H9 (cell line): ENCODE measurements at regions not wholly inside any gene's neighbourhood (a gene's known extent, or its start where the extent isn't known, plus 50 kb on each side); places are given as distances from the start of the nearest gene placed in this dataset.

Experiments used
- DNase-seq: peaks from one replicate; pipeline ENCODE4 v3.0.0-alpha.2; 2017
- H2AFZ ChIP-seq: one replicate; pipeline ENCODE4 v1.6.1; 2013; ENCODE audit warnings: mild to moderate bottlenecking, low read length, control low read depth, moderate library complexity
- H2AK5ac ChIP-seq: 2 replicates; pipeline ENCODE4 v1.6.1; 2013; ENCODE audit warnings: low read length, control low read depth, mixed read lengths; ENCODE audit not compliant: insufficient read length
- H2BK120ac ChIP-seq: one replicate; pipeline ENCODE4 v1.6.1; 2013; ENCODE audit warnings: low read depth, mild to moderate bottlenecking, low read length, control low read depth, inconsistent platforms; ENCODE audit not compliant: poor library complexity, severe bottlenecking
- H2BK12ac ChIP-seq: 2 replicates; pipeline ENCODE4 v1.6.1; 2013; ENCODE audit warnings: low read length, control low read depth, mixed read lengths, low read depth; ENCODE audit not compliant: insufficient read length
- H2BK15ac ChIP-seq: 2 replicates; pipeline ENCODE4 v1.6.1; 2013; ENCODE audit warnings: low read depth, low read length, control low read depth
- H2BK20ac ChIP-seq: one replicate; pipeline ENCODE4 v1.6.1; 2013; ENCODE audit warnings: low read depth, mild to moderate bottlenecking, low read length, control low read depth, inconsistent platforms; ENCODE audit not compliant: poor library complexity, severe bottlenecking
- H2BK5ac ChIP-seq: 2 replicates; pipeline ENCODE4 v1.6.1; 2013; ENCODE audit warnings: low read length, control low read depth, mixed read lengths; ENCODE audit not compliant: insufficient read length
- H3K14ac ChIP-seq: 2 replicates; pipeline ENCODE4 v1.6.1; 2013; ENCODE audit warnings: low read length, control low read depth; ENCODE audit not compliant: insufficient read depth
- H3K18ac ChIP-seq: 2 replicates; pipeline ENCODE4 v1.6.1; 2013; ENCODE audit warnings: low read depth, mild to moderate bottlenecking, mixed read lengths, low read length, control low read depth; ENCODE audit not compliant: insufficient read length
- H3K23ac ChIP-seq: 2 replicates; pipeline ENCODE4 v1.6.1; 2013; ENCODE audit warnings: low read length, control low read depth, mixed read lengths, low read depth; ENCODE audit not compliant: insufficient read length
- H3K23me2 ChIP-seq: 2 replicates; pipeline ENCODE4 v1.6.1; 2013; ENCODE audit warnings: low read depth, mild to moderate bottlenecking, mixed read lengths, low read length, control low read depth; ENCODE audit not compliant: insufficient read length, poor library complexity, severe bottlenecking
- H3K27ac ChIP-seq: 2 replicates; pipeline ENCODE4 v1.5.1; 2013; ENCODE audit warnings: low read length, control low read depth, mixed read lengths, low read depth; ENCODE audit not compliant: insufficient read length
- H3K27me3 ChIP-seq: 2 replicates; pipeline ENCODE4 v1.6.1; 2013; ENCODE audit warnings: low read length, control low read depth, inconsistent platforms; ENCODE audit not compliant: insufficient read depth
- H3K4ac ChIP-seq: 2 replicates; pipeline ENCODE4 v1.6.1; 2013; ENCODE audit warnings: low read depth, mild to moderate bottlenecking, control low read depth, inconsistent platforms, low read length, moderate library complexity
- H3K4me1 ChIP-seq: 2 replicates; pipeline ENCODE4 v1.6.1; 2013; ENCODE audit warnings: low read length, control low read depth, inconsistent platforms; ENCODE audit not compliant: insufficient read depth
- H3K4me2 ChIP-seq: 2 replicates; pipeline ENCODE4 v1.6.1; 2013; ENCODE audit warnings: low read length, control low read depth, mixed read lengths; ENCODE audit not compliant: insufficient read length, insufficient read depth
- H3K56ac ChIP-seq: 2 replicates; pipeline ENCODE4 v1.6.1; 2013; ENCODE audit warnings: low read depth, mild to moderate bottlenecking, mixed read lengths, low read length, control low read depth; ENCODE audit not compliant: insufficient read length
- H3K79me1 ChIP-seq: 2 replicates; pipeline ENCODE4 v1.6.1; 2013; ENCODE audit warnings: low read depth, mild to moderate bottlenecking, moderate library complexity, low read length, control low read depth, inconsistent platforms; ENCODE audit not compliant: insufficient read depth, poor library complexity, severe bottlenecking
- H3K79me2 ChIP-seq: 2 replicates; pipeline ENCODE4 v1.6.1; 2013; ENCODE audit warnings: low read length, control low read depth, inconsistent platforms; ENCODE audit not compliant: insufficient read depth
- H3K9ac ChIP-seq: 2 replicates; pipeline ENCODE4 v1.6.1; 2013; ENCODE audit warnings: low read length, control low read depth, mixed read lengths; ENCODE audit not compliant: insufficient read length; ENCODE audit errors: extremely low read depth
- H3K9me3 ChIP-seq: one replicate; pipeline ENCODE4 v1.6.1; 2013; ENCODE audit warnings: low read depth, low read length, inconsistent platforms; ENCODE audit not compliant: control insufficient read depth
- H3T11ph ChIP-seq: one replicate; pipeline ENCODE4 v1.6.1; 2013; ENCODE audit warnings: mild to moderate bottlenecking, low read length, control low read depth, inconsistent platforms
- H4K20me1 ChIP-seq: one replicate; pipeline ENCODE4 v1.6.1; 2013; ENCODE audit not compliant: control insufficient read depth, insufficient read length, insufficient read depth
- H4K5ac ChIP-seq: 2 replicates; pipeline ENCODE4 v1.6.1; 2013; ENCODE audit warnings: low read depth, mild to moderate bottlenecking, mixed read lengths, low read length, control low read depth; ENCODE audit not compliant: insufficient read length
- H4K8ac ChIP-seq: replicated peaks from 2 replicates; pipeline ENCODE4 v1.6.1; 2013; ENCODE audit warnings: low read length, control low read depth, mixed read lengths, low read depth; ENCODE audit not compliant: insufficient read length
- H4K91ac ChIP-seq: 2 replicates; pipeline ENCODE4 v1.6.1; 2013; ENCODE audit warnings: low read depth, mild to moderate bottlenecking, moderate library complexity, mixed read lengths, low read length, control low read depth; ENCODE audit not compliant: insufficient read length
- H3K27ac Mint-ChIP-seq, 3 experiments: 2 replicates in 2 of 3; 3 replicates in 1 of 3; pipeline ENCODE4 v1.8.0; 2020 to 2021; ENCODE audit warnings: mixed read lengths in 3 of 3, mild to moderate bottlenecking in 1 of 3, moderate library complexity in 1 of 3
- H3K27me3 Mint-ChIP-seq: 2 replicates; pipeline ENCODE4 v1.8.0; 2021; ENCODE audit warnings: low read depth, mild to moderate bottlenecking, moderate library complexity, mixed read lengths
- H3K36me3 Mint-ChIP-seq, 3 experiments: 2 replicates in 2 of 3; 3 replicates in 1 of 3; pipeline ENCODE4 v1.8.0; 2020 to 2021; ENCODE audit warnings: low read depth in 3 of 3, mixed read lengths in 3 of 3; ENCODE audit not compliant: insufficient read depth in 1 of 3
- H3K4me1 Mint-ChIP-seq, 2 experiments: 2 replicates each; pipeline ENCODE4 v1.8.0; 2020; ENCODE audit warnings: mixed read lengths in 2 of 2
- H3K4me3 Mint-ChIP-seq, 2 experiments: 2 replicates in 1 of 2; 3 replicates in 1 of 2; pipeline ENCODE4 v1.8.0; 2020 to 2021; ENCODE audit warnings: mild to moderate bottlenecking in 2 of 2, mixed read lengths in 2 of 2, moderate library complexity in 1 of 2
- H3K9me3 Mint-ChIP-seq, 2 experiments: 2 replicates in 1 of 2; 3 replicates in 1 of 2; pipeline ENCODE4 v1.8.0; 2020; ENCODE audit warnings: mild to moderate bottlenecking in 2 of 2, mixed read lengths in 2 of 2, moderate library complexity in 1 of 2
- CTCF ChIP-seq: fragments of 200-600 bp; sonication (generic); conservative IDR thresholded peaks from 3 replicates; pipeline ENCODE4 v1.8.0; 2021; ENCODE audit warnings: antibody characterized with exemption, mild to moderate bottlenecking
- WGBS: extraction: QIAGEN DNeasy Blood & Tissue Kit; methylation state at CpG from one replicate; pipeline ENCODE4 v1.1.7; 2013; ENCODE audit warnings: missing lambda C conversion rate, low lambda C conversion rate, mixed read lengths; ENCODE audit not compliant: insufficient read length; ENCODE audit errors: extremely low coverage; 5-methylcytosine and 5-hydroxymethylcytosine counted together

GRCh38 chr3:117748131-117748530 is 1038.6 kb downstream of the TUSC7 start:
- Histone ChIP-seq H2BK5ac (no peak overlapping the region), H3K9ac (no peak overlapping the region), H3K4ac (no peak overlapping the region), H2BK20ac (no peak overlapping the region), H3K18ac (no peak overlapping the region), H3K56ac (no peak overlapping the region), H3T11ph (no peak overlapping the region), H4K8ac (no peak overlapping the region), H3K4me1 (no peaks in the 10 kb centered on the region; the same call in 1 of the 2 replicates), H4K20me1 (no peaks in the 10 kb centered on the region), H3K14ac (no peak overlapping the region), H3K79me2 (no peaks in the 10 kb centered on the region), H2AK5ac (no peak overlapping the region), H3K23ac (no peak overlapping the region), H3K27ac (no peak overlapping the region), H2AFZ (no peak overlapping the region), H3K27me3 (no peaks in the 10 kb centered on the region), H2BK120ac (no peak overlapping the region), H4K5ac (no peak overlapping the region), H2BK15ac (no peak overlapping the region), H2BK12ac (no peak overlapping the region), H4K91ac (no peak overlapping the region), H3K79me1 (no peaks in the 10 kb centered on the region), H3K23me2 (no peaks in the 10 kb centered on the region), H3K4me2 (no peak overlapping the region), H3K9me3 (no peaks in the 10 kb centered on the region)
- no CpG with 5 or more reads among the region's 1 CpG for WGBS
- Mint-ChIP-seq H3K4me3 (no peak overlapping the region), H3K27ac (no peak overlapping the region), H3K9me3 (peaks cover 0 to 3% of the 10 kb centered on the region in 2 experiments; a peak in 2 of 5 replicates), H3K36me3 (no peaks in the 10 kb centered on the region; a peak in 1 of 7 replicates), H3K4me1 (peaks cover 0 to 4% of the 10 kb centered on the region in 2 experiments; a peak in 1 of 4 replicates), H3K27me3 (no peaks in the 10 kb centered on the region)
- no peak for TF ChIP-seq CTCF
- DNase-seq, result no peak
